ENCODE measurements at regions not wholly inside any gene's neighbourhood (a gene's known extent, or its start where the extent isn't known, plus 50 kb on each side); places are given as distances from the start of the nearest gene placed in this dataset.

- no peaks in the 10 kb centered on the region for H3K79me2 ChIP-seq (ENCODE audit: insufficient read depth, low read length)
Measured at GRCh38 chr5:100755435-100755834, 147.6 kb downstream of the ST8SIA4 start.

More at GRCh38 chr5:100755435-100755834, 147.6 kb downstream of the ST8SIA4 start:
- H4K20me1 ChIP-seq (ENCODE audit: low read depth, low read length), result no peaks in the 10 kb centered on the region
- no peaks in the 10 kb centered on the region for H3K9me3 ChIP-seq (ENCODE audit: insufficient read depth, low read length)
- H3K9me2 ChIP-seq (replicated peaks; ENCODE audit: insufficient read depth, low read length), result no peaks in the 10 kb centered on the region
- H3K4me2 ChIP-seq (ENCODE audit: low read depth, low read length, poor library complexity, severe bottlenecking), result no peak overlapping the region
- no peaks in the 10 kb centered on the region for H3K36me3 ChIP-seq (ENCODE audit: low read length)
- TF ChIP-seq EZH2phosphoT487 (conservative IDR thresholded peaks at IDR 0.05; ENCODE audit: low read length), result no peak
- TF ChIP-seq, protein P1, sequence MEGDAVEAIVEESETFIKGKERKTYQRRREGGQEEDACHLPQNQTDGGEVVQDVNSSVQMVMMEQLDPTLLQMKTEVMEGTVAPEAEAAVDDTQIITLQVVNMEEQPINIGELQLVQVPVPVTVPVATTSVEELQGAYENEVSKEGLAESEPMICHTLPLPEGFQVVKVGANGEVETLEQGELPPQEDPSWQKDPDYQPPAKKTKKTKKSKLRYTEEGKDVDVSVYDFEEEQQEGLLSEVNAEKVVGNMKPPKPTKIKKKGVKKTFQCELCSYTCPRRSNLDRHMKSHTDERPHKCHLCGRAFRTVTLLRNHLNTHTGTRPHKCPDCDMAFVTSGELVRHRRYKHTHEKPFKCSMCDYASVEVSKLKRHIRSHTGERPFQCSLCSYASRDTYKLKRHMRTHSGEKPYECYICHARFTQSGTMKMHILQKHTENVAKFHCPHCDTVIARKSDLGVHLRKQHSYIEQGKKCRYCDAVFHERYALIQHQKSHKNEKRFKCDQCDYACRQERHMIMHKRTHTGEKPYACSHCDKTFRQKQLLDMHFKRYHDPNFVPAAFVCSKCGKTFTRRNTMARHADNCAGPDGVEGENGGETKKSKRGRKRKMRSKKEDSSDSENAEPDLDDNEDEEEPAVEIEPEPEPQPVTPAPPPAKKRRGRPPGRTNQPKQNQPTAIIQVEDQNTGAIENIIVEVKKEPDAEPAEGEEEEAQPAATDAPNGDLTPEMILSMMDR (IDR thresholded peaks at IDR 0.05; ENCODE audit: insufficient read depth, low read length, poor library complexity, severe bottlenecking), result no peak
- no peak overlapping the region for H3K4me3 ChIP-seq (ENCODE audit: insufficient read depth, low read length, poor library complexity, severe bottlenecking)
- no peak overlapping the region for H3K9ac ChIP-seq (ENCODE audit: low read length)
- H3F3A ChIP-seq (ENCODE audit: insufficient read depth), result no peaks in the 10 kb centered on the region
- no peaks in the 10 kb centered on the region for H3K27me3 ChIP-seq (ENCODE audit: low read length)
- H3K27ac ChIP-seq (ENCODE audit: low read depth, low read length), result no peak overlapping the region
- no peak overlapping the region for H2AFZ ChIP-seq (ENCODE audit: low read depth, low read length, severe bottlenecking)
